Stimulated activated CD8-positive, alpha-beta memory T cell treated with anti-CD3 and anti-CD28 coated beads, Interleukin-4, amount 100 ng/mL, for 1 hour (primary cell): ENCODE measurements at regions not wholly inside any gene's neighbourhood (a gene's known extent, or its start where the extent isn't known, plus 50 kb on each side); places are given as distances from the start of the nearest gene placed in this dataset.
"Not testable (repeated sequence)": the region's sequence is repeated elsewhere in the genome, so short reads cannot be mapped to it uniquely, and the experiment has no call there.

Experiments
- DNase-seq, 2 donors: peaks; one replicate each; pipeline ENCODE4 v3.0.0-alpha.2; 2020; ENCODE audit warnings: low read depth in 2 of 2, low spot score in 1 of 2

GRCh38 chr9:28946648-28947047 is 1373.4 kb upstream of the C9orf72 start:
- no peak for DNase-seq

GRCh38 chr9:28951945-28952344 is 1378.7 kb upstream of the C9orf72 start:
- DNase-seq: no peak

GRCh38 chr9:28956116-28956880 is 1383.0 kb upstream of the C9orf72 start:
- DNase-seq: no peak

GRCh38 chr9:28960602-28961001 is 1387.3 kb upstream of the C9orf72 start:
- no peak for DNase-seq

- DNase-seq: no peak
Observed at GRCh38 chr9:28961623-28962022, 1388.3 kb upstream of the C9orf72 start.

GRCh38 chr9:28967226-28967625 is 1393.9 kb upstream of the C9orf72 start:
- no peak for DNase-seq

- DNase-seq: no peak
Observed at GRCh38 chr9:28970241-28970654, 1397.0 kb upstream of the C9orf72 start.

GRCh38 chr9:28971881-28972280 is 1398.6 kb upstream of the C9orf72 start:
- DNase-seq: no peak

- no peak for DNase-seq
Observed at GRCh38 chr9:28976250-28976649, 1403.0 kb upstream of the C9orf72 start.

- no peak for DNase-seq
Observed at GRCh38 chr9:28976684-28977083, 1403.4 kb upstream of the C9orf72 start.

GRCh38 chr9:28981129-28981528 is 1407.8 kb upstream of the C9orf72 start:
- DNase-seq: no peak

- DNase-seq: no peak
Observed at GRCh38 chr9:28981711-28982110, 1408.4 kb upstream of the C9orf72 start.

- DNase-seq: no peak
Observed at GRCh38 chr9:28984016-28984415, 1410.7 kb upstream of the C9orf72 start.

GRCh38 chr9:28990009-28990408 is 1416.7 kb upstream of the C9orf72 start:
- DNase-seq: not testable (repeated sequence)

GRCh38 chr9:28999057-28999456 is 1425.8 kb upstream of the C9orf72 start:
- no peak for DNase-seq

GRCh38 chr9:28999806-29000205 is 1426.5 kb upstream of the C9orf72 start:
- no peak for DNase-seq

- DNase-seq: no peak
Observed at GRCh38 chr9:29001006-29001405, 1427.7 kb upstream of the C9orf72 start.

- no peak for DNase-seq
Observed at GRCh38 chr9:29004988-29005387, 1431.7 kb upstream of the C9orf72 start.

- DNase-seq: no peak
Observed at GRCh38 chr9:29006628-29007027, 1433.3 kb upstream of the C9orf72 start.

GRCh38 chr9:29012911-29013310 is 1439.6 kb upstream of the C9orf72 start:
- DNase-seq: no peak

- no peak for DNase-seq
Observed at GRCh38 chr9:29021632-29022031, 1448.4 kb upstream of the C9orf72 start.

GRCh38 chr9:29038332-29038731 is 1465.1 kb upstream of the C9orf72 start:
- DNase-seq: no peak

GRCh38 chr9:29039258-29039657 is 1466.0 kb upstream of the C9orf72 start:
- no peak for DNase-seq
